ENCODE measurements at regions not wholly inside any gene's neighbourhood (a gene's known extent, or its start where the extent isn't known, plus 50 kb on each side); places are given as distances from the start of the nearest gene placed in this dataset.

DNA sequence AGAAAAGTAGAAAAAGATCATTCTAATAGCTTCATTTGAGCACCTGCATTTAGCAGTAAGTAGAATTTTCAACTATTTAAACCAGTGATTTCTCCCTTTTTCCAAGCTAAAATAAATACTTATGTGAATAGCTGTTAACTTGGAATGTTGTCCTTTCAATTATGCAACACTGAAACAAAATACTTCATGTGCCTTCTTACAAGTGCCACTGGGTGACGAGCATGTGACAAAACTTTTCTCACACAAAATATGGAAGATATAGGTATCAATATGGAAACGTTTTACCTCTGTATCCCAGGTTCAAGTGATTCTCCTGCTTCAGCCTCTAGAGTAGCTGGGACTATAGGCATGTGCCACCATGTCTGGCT is 708.3 kb downstream of the STIM2 start:
- Histone ChIP-seq H3K4me2 (ENCODE audit: low read length) (no peak overlapping the region), H3K36me3 (ENCODE audit: insufficient read depth, low read length) (no peaks in the 10 kb centered on the region), H4K20me1 (ENCODE audit: insufficient read depth, low read length) (no peaks in the 10 kb centered on the region), H3K9ac (ENCODE audit: low read length) (no peak overlapping the region), H2AFZ (ENCODE audit: low read depth, low read length) (no peak overlapping the region), H3K27ac (ENCODE audit: low read depth, low read length) (no peak overlapping the region), H3K4me1 (ENCODE audit: insufficient read depth, low read length) (no peaks in the 10 kb centered on the region), H3K79me2 (ENCODE audit: insufficient read depth, low read length) (no peaks in the 10 kb centered on the region), H3K4me3 (ENCODE audit: insufficient read depth, low read depth, low read length) (no peak overlapping the region), H3K27me3 (ENCODE audit: insufficient read depth, low read length) (no peaks in the 10 kb centered on the region), H3K9me3 (ENCODE audit: insufficient read depth, low read depth, low read length) (no peaks in the 10 kb centered on the region)
- H3K27ac Mint-ChIP-seq (ENCODE audit: unreplicated experiment) = no peak overlapping the region
- FAIRE-seq (no peak), DNase-seq (ENCODE audit: low read depth) (no peak)
- H3K4me1 Mint-ChIP-seq (ENCODE audit: low read depth, unreplicated experiment) = no peaks in the 10 kb centered on the region
- no peak overlapping the region for H3K4me3 Mint-ChIP-seq (ENCODE audit: unreplicated experiment)
- TF ChIP-seq EZH2 (IDR thresholded peaks at IDR 0.05; ENCODE audit: insufficient read depth, low read length) = no peak
- TF ChIP-seq, protein P1, sequence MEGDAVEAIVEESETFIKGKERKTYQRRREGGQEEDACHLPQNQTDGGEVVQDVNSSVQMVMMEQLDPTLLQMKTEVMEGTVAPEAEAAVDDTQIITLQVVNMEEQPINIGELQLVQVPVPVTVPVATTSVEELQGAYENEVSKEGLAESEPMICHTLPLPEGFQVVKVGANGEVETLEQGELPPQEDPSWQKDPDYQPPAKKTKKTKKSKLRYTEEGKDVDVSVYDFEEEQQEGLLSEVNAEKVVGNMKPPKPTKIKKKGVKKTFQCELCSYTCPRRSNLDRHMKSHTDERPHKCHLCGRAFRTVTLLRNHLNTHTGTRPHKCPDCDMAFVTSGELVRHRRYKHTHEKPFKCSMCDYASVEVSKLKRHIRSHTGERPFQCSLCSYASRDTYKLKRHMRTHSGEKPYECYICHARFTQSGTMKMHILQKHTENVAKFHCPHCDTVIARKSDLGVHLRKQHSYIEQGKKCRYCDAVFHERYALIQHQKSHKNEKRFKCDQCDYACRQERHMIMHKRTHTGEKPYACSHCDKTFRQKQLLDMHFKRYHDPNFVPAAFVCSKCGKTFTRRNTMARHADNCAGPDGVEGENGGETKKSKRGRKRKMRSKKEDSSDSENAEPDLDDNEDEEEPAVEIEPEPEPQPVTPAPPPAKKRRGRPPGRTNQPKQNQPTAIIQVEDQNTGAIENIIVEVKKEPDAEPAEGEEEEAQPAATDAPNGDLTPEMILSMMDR (IDR thresholded peaks at IDR 0.05; ENCODE audit: insufficient read depth, low read depth, low read length) = no peak
- H3K9me3 Mint-ChIP-seq (ENCODE audit: unreplicated experiment) = no peaks in the 10 kb centered on the region
- no peaks in the 10 kb centered on the region for H3K27me3 Mint-ChIP-seq (ENCODE audit: low read depth, unreplicated experiment)
- H3K36me3 Mint-ChIP-seq (ENCODE audit: low read depth, unreplicated experiment) = no peaks in the 10 kb centered on the region

DNA sequence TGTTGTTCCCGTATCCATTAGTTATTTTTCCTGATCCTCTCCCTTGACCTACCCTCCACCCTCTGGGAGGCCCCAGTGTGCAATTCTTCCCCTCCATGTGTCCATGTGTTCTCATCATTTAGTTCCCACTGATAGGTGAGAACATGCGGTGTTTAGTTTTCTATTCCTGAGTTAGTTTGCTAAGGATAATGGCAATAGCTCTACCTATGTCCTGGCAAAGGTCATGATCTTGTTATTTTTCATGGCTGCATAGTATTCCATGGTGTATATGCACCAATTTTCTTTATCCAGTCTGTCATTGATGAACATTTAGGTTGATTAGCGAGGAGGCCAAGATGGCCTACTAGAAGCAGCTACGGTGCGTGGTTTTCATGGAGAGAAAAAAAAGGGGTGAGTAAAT is 714.1 kb downstream of the STIM2 start:
- FAIRE-seq (no peak), DNase-seq (ENCODE audit: low read depth) (no peak)
- Mint-ChIP-seq H3K4me1 (ENCODE audit: low read depth, unreplicated experiment) (no peaks in the 10 kb centered on the region), H3K27me3 (ENCODE audit: low read depth, unreplicated experiment) (no peaks in the 10 kb centered on the region), H3K4me3 (ENCODE audit: unreplicated experiment) (no peak overlapping the region), H3K27ac (ENCODE audit: unreplicated experiment) (no peak overlapping the region), H3K9me3 (ENCODE audit: unreplicated experiment) (peaks cover 3% of the 10 kb centered on the region), H3K36me3 (ENCODE audit: low read depth, unreplicated experiment) (no peaks in the 10 kb centered on the region)
- H3K9ac ChIP-seq (ENCODE audit: low read length) = no peak overlapping the region
- H4K20me1 ChIP-seq (ENCODE audit: insufficient read depth, low read length) = no peaks in the 10 kb centered on the region
- H2AFZ ChIP-seq (ENCODE audit: low read depth, low read length) = no peak overlapping the region
- H3K4me1 ChIP-seq (ENCODE audit: insufficient read depth, low read length) = no peaks in the 10 kb centered on the region
- H3K79me2 ChIP-seq (ENCODE audit: insufficient read depth, low read length) = no peaks in the 10 kb centered on the region
- H3K9me3 ChIP-seq (ENCODE audit: insufficient read depth, low read depth, low read length) = no peaks in the 10 kb centered on the region
- no peak overlapping the region for H3K4me3 ChIP-seq (ENCODE audit: insufficient read depth, low read depth, low read length)
- TF ChIP-seq, protein P1 (IDR thresholded peaks at IDR 0.05; ENCODE audit: insufficient read depth, low read depth, low read length) = no peak
- no peak for TF ChIP-seq EZH2 (IDR thresholded peaks at IDR 0.05; ENCODE audit: insufficient read depth, low read length)
- H3K27ac ChIP-seq (ENCODE audit: low read depth, low read length) = no peak overlapping the region
- H3K36me3 ChIP-seq (ENCODE audit: insufficient read depth, low read length) = no peaks in the 10 kb centered on the region
- no peak overlapping the region for H3K4me2 ChIP-seq (ENCODE audit: low read length)
- no peaks in the 10 kb centered on the region for H3K27me3 ChIP-seq (ENCODE audit: insufficient read depth, low read length)

DNA sequence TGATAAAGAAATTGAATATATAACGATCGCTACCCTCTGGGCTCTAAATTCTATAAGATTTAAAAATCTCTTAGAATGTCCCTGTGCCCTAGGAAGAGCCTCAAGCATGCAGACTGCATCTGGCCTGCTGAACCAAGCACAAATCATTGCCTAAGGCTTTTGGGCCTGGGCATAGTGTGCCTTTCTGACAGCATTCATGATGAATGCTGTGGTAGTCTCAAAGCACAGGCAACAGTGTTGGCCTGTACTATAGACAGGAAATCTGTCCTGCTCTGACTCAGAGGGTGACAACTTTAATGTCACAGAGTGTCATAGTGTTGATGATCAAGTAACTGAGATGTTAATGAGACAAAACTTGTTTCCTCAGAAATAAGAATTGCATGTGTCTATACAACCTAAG is 717.3 kb downstream of the STIM2 start:
- Histone ChIP-seq H3K9me3 (ENCODE audit: insufficient read depth, low read depth, low read length) (no peaks in the 10 kb centered on the region), H4K20me1 (ENCODE audit: insufficient read depth, low read length) (no peaks in the 10 kb centered on the region), H3K4me1 (ENCODE audit: insufficient read depth, low read length) (no peaks in the 10 kb centered on the region), H3K36me3 (ENCODE audit: insufficient read depth, low read length) (no peaks in the 10 kb centered on the region), H3K79me2 (ENCODE audit: insufficient read depth, low read length) (no peaks in the 10 kb centered on the region), H3K27ac (ENCODE audit: low read depth, low read length) (no peak overlapping the region), H3K27me3 (ENCODE audit: insufficient read depth, low read length) (no peaks in the 10 kb centered on the region), H2AFZ (ENCODE audit: low read depth, low read length) (no peak overlapping the region), H3K4me2 (ENCODE audit: low read length) (no peak overlapping the region), H3K9ac (ENCODE audit: low read length) (no peak overlapping the region), H3K4me3 (ENCODE audit: insufficient read depth, low read depth, low read length) (no peak overlapping the region)
- no peaks in the 10 kb centered on the region for H3K27me3 Mint-ChIP-seq (ENCODE audit: low read depth, unreplicated experiment)
- no peak overlapping the region for H3K4me3 Mint-ChIP-seq (ENCODE audit: unreplicated experiment)
- TF ChIP-seq, protein P1 (IDR thresholded peaks at IDR 0.05; ENCODE audit: insufficient read depth, low read depth, low read length) = no peak
- TF ChIP-seq EZH2 (IDR thresholded peaks at IDR 0.05; ENCODE audit: insufficient read depth, low read length) = no peak
- peaks cover 3% of the 10 kb centered on the region for H3K9me3 Mint-ChIP-seq (ENCODE audit: unreplicated experiment)
- FAIRE-seq (no peak), DNase-seq (ENCODE audit: low read depth) (no peak)
- H3K36me3 Mint-ChIP-seq (ENCODE audit: low read depth, unreplicated experiment) = no peaks in the 10 kb centered on the region
- no peak overlapping the region for H3K27ac Mint-ChIP-seq (ENCODE audit: unreplicated experiment)
- H3K4me1 Mint-ChIP-seq (ENCODE audit: low read depth, unreplicated experiment) = no peaks in the 10 kb centered on the region

Measured in astrocyte (in vitro differentiated cells and primary cell).